H1 (cell line): ENCODE measurements at regions not wholly inside any gene's neighbourhood (a gene's known extent, or its start where the extent isn't known, plus 50 kb on each side); places are given as distances from the start of the nearest gene placed in this dataset.

ENCODE experiments used
- CTCF ChIA-PET: fragments of 300-600 bp; sonication (Branson Sonifier 250); formaldehyde crosslinking; loops from one replicate; lab custom pipeline; 2021; ENCODE audit not compliant: partially characterized antibody; lab: Charles Lee
- POLR2A ChIA-PET: fragments of 300-600 bp; sonication (Branson Sonifier 250); formaldehyde crosslinking; loops from one replicate; lab custom pipeline; 2021; ENCODE audit warnings: inconsistent platforms; ENCODE audit not compliant: partially characterized antibody; lab: Charles Lee
- DNase-seq, 2 experiments: peaks; one replicate each; pipeline versions ENCODE4 v3.0.0 to v3.0.0-alpha.2; 2010 to 2022; ENCODE audit warnings: low spot score in 2 of 2, low read depth in 1 of 2, mixed read lengths in 1 of 2
- FAIRE-seq: peaks from 2 replicates; lab custom pipeline; 2011; peaks lifted over from hg19 to GRCh38; lab: Jason Lieb, UNC
- H2AFZ ChIP-seq: 2 replicates; pipeline ENCODE4 v1.8.1; 2012; ENCODE audit warnings: low read length, inconsistent platforms
- H2AK5ac ChIP-seq: 2 replicates; pipeline ENCODE4 v1.6.1; 2013; ENCODE audit warnings: low read depth, low read length
- H2BK120ac ChIP-seq: replicated peaks from 2 replicates; pipeline ENCODE3; 2013; ENCODE audit warnings: low read depth, low read length, inconsistent platforms
- H2BK12ac ChIP-seq: 2 replicates; pipeline ENCODE4 v1.6.1; 2013; ENCODE audit warnings: low read depth, low read length
- H2BK15ac ChIP-seq: 2 replicates; pipeline ENCODE4 v1.6.1; 2013; ENCODE audit warnings: low read length
- H2BK20ac ChIP-seq: 2 replicates; pipeline ENCODE4 v1.6.1; 2013; ENCODE audit warnings: low read length
- H2BK5ac ChIP-seq: 2 replicates; pipeline ENCODE4 v1.6.1; 2013; ENCODE audit warnings: low read depth, low read length
- H3K14ac ChIP-seq: 2 replicates; pipeline ENCODE4 v1.6.1; 2013; ENCODE audit warnings: inconsistent platforms; ENCODE audit not compliant: insufficient read length
- H3K18ac ChIP-seq: 2 replicates; pipeline ENCODE4 v1.6.1; 2013; ENCODE audit warnings: low read length; ENCODE audit errors: extremely low read depth
- H3K23ac ChIP-seq: 2 replicates; pipeline ENCODE4 v1.6.1; 2013; ENCODE audit warnings: inconsistent platforms; ENCODE audit not compliant: insufficient read length
- H3K23me2 ChIP-seq: 2 replicates; pipeline ENCODE4 v1.6.1; 2013; ENCODE audit warnings: low read depth, low read length
- H3K27ac ChIP-seq: 2 replicates; pipeline ENCODE4 v1.6.1; 2011; ENCODE audit warnings: low read depth, low read length, inconsistent platforms
- H3K27me3 ChIP-seq, 4 experiments: replicated peaks in 1 of 4; 1 replicate in 1 of 4; 2 replicates in 3 of 4; pipeline versions ENCODE4 v1.6.1 to v1.8.1; 2011 to 2013; ENCODE audit warnings: low read length in 3 of 4, mild to moderate bottlenecking in 3 of 4, inconsistent platforms in 2 of 4, mixed read lengths in 2 of 4, moderate library complexity in 1 of 4; ENCODE audit not compliant: control insufficient read depth in 3 of 4, insufficient read depth in 3 of 4; ENCODE audit errors: extremely low read depth in 1 of 4
- H3K36me3 ChIP-seq, 4 experiments: 2 replicates each; pipeline versions ENCODE4 v1.6.1 to v1.8.1; 2011 to 2013; ENCODE audit warnings: mild to moderate bottlenecking in 4 of 4, low read length in 3 of 4, moderate library complexity in 2 of 4, control low read depth in 1 of 4, inconsistent platforms in 1 of 4; ENCODE audit not compliant: insufficient read depth in 4 of 4, control insufficient read depth in 2 of 4
- H3K4ac ChIP-seq: replicated peaks from 2 replicates; pipeline ENCODE3; 2013; ENCODE audit warnings: low read length, low read depth, mixed read lengths, inconsistent platforms; ENCODE audit not compliant: insufficient read length
- H3K4me1 ChIP-seq, 4 experiments: replicated peaks in 1 of 4; 1 replicate in 1 of 4; 2 replicates in 3 of 4; pipeline versions ENCODE4 v1.6.1 to v1.8.1; 2011 to 2013; ENCODE audit warnings: low read length in 3 of 4, inconsistent platforms in 2 of 4, mixed read lengths in 1 of 4; ENCODE audit not compliant: insufficient read depth in 4 of 4, control insufficient read depth in 3 of 4
- H3K4me2 ChIP-seq, 2 experiments: 2 replicates each; pipeline versions ENCODE4 v1.6.1 to v1.8.1; 2011 to 2013; ENCODE audit warnings: low read depth in 2 of 2, low read length in 2 of 2, control low read depth in 1 of 2, inconsistent platforms in 1 of 2, mild to moderate bottlenecking in 1 of 2; ENCODE audit not compliant: insufficient read depth in 1 of 2
- H3K4me3 ChIP-seq, 4 experiments: fragments of 200-600, 300-600 bp in 1 of 4; sonication (generic), shearing (Covaris generic), sonication (Bioruptor Twin) in 1 of 4; 2 replicates each; pipeline versions ENCODE4 v1.5.1 to v1.8.1; 2011 to 2016; ENCODE audit warnings: low read length in 4 of 4, low read depth in 3 of 4, control low read depth in 2 of 4, inconsistent platforms in 2 of 4, mild to moderate bottlenecking in 2 of 4, mixed read lengths in 1 of 4, moderate library complexity in 1 of 4; ENCODE audit not compliant: insufficient read depth in 2 of 4; ENCODE audit errors: extremely low read depth in 1 of 4
- H3K56ac ChIP-seq: replicated peaks from 2 replicates; pipeline ENCODE3; 2013; ENCODE audit warnings: low read depth, mild to moderate bottlenecking, mixed read lengths, low read length, inconsistent platforms; ENCODE audit not compliant: insufficient read length
- H3K79me1 ChIP-seq: 2 replicates; pipeline ENCODE4 v1.6.1; 2013; ENCODE audit warnings: low read depth, low read length, control low read depth
- H3K79me2 ChIP-seq, 2 experiments: 2 replicates each; pipeline versions ENCODE4 v1.6.1 to v1.8.1; 2012 to 2013; ENCODE audit warnings: low read length in 2 of 2, mild to moderate bottlenecking in 2 of 2, inconsistent platforms in 1 of 2; ENCODE audit not compliant: insufficient read depth in 2 of 2, control insufficient read depth in 1 of 2
- H3K9ac ChIP-seq, 4 experiments: replicated peaks in 1 of 4; 1 replicate in 1 of 4; 2 replicates in 3 of 4; pipeline versions ENCODE4 v1.6.1 to v1.8.1; 2011 to 2013; ENCODE audit warnings: low read depth in 3 of 4, low read length in 3 of 4, control low read depth in 2 of 4, mild to moderate bottlenecking in 2 of 4, moderate library complexity in 2 of 4, inconsistent platforms in 1 of 4; ENCODE audit errors: extremely low read depth in 1 of 4
- H3K9me3 ChIP-seq, 2 experiments: 2 replicates each; pipeline versions ENCODE4 v1.6.1 to v1.8.1; 2012 to 2013; ENCODE audit warnings: mild to moderate bottlenecking in 2 of 2, moderate library complexity in 2 of 2, control low read depth in 1 of 2, inconsistent platforms in 1 of 2, low read depth in 1 of 2, low read length in 1 of 2, mixed read lengths in 1 of 2; ENCODE audit not compliant: insufficient read depth in 2 of 2
- H4K20me1 ChIP-seq, 2 experiments: replicated peaks in 1 of 2; 2 replicates each; pipeline versions ENCODE3 to v1.8.1; 2011 to 2013; ENCODE audit warnings: inconsistent platforms in 2 of 2, low read length in 2 of 2, mild to moderate bottlenecking in 1 of 2; ENCODE audit not compliant: insufficient read depth in 2 of 2, control insufficient read depth in 1 of 2
- H4K5ac ChIP-seq: 2 replicates; pipeline ENCODE4 v1.6.1; 2013; ENCODE audit warnings: low read length, low read depth, mixed read lengths, inconsistent platforms; ENCODE audit not compliant: insufficient read length
- H4K8ac ChIP-seq: 2 replicates; pipeline ENCODE4 v1.8.0; 2013; ENCODE audit warnings: mild to moderate bottlenecking, moderate library complexity, low read length, inconsistent platforms; ENCODE audit not compliant: insufficient read depth; ENCODE audit errors: extremely low read depth
- H4K91ac ChIP-seq: replicated peaks from 2 replicates; pipeline ENCODE3; 2013; ENCODE audit warnings: low read length, mixed read lengths, inconsistent platforms; ENCODE audit not compliant: insufficient read length
- EP300 ChIP-seq, 2 experiments: IDR thresholded peaks; 1 replicate in 1 of 2; 2 replicates in 1 of 2; pipeline ENCODE4 v1.6.1; 2011 to 2012; ENCODE audit warnings: low read depth in 2 of 2, low read length in 2 of 2, mild to moderate bottlenecking in 2 of 2, borderline replicate concordance in 1 of 2, inconsistent platforms in 1 of 2, moderate library complexity in 1 of 2
- HDAC2 ChIP-seq, 2 experiments: fragments of 300-600 bp in 1 of 2; sonication (generic) in 1 of 2; IDR thresholded peaks; 2 replicates each; pipeline ENCODE4 v1.6.1; 2011 to 2012; ENCODE audit warnings: low read depth in 2 of 2, low read length in 2 of 2, mild to moderate bottlenecking in 2 of 2, moderate library complexity in 2 of 2, borderline replicate concordance in 1 of 2, inconsistent platforms in 1 of 2
- POU5F1 ChIP-seq: IDR thresholded peaks from 2 replicates; pipeline ENCODE4 v1.6.1; 2011; ENCODE audit warnings: low read depth, mild to moderate bottlenecking, low read length, moderate library complexity
- RAD21 ChIP-seq, 2 experiments: IDR thresholded peaks in 1 of 2; conservative IDR thresholded peaks in 1 of 2; 2 replicates each; pipeline ENCODE4 v1.6.1; 2011; ENCODE audit warnings: low read depth in 2 of 2, low read length in 2 of 2, improper control_type of control experiment in 1 of 2, inconsistent platforms in 1 of 2, mild to moderate bottlenecking in 1 of 2, moderate library complexity in 1 of 2
- RFX5 ChIP-seq: IDR thresholded peaks from 2 replicates; pipeline ENCODE4 v1.6.1; 2011; ENCODE audit warnings: low read depth, low read length, improper control_type of control experiment, borderline replicate concordance
- TCF12 ChIP-seq: IDR thresholded peaks from 2 replicates; pipeline ENCODE4 v1.6.1; 2011; ENCODE audit warnings: low read depth, mild to moderate bottlenecking, low read length
- TEAD4 ChIP-seq: IDR thresholded peaks from 2 replicates; pipeline ENCODE4 v1.6.1; 2012; ENCODE audit warnings: low read depth, low read length, inconsistent platforms, mixed read lengths
- WGBS, 2 experiments: shearing (Covaris generic) in 1 of 2; methylation state at CpG; one replicate each; pipeline versions ENCODE4 v1.1.6 to v1.1.7; 2013 to 2015; ENCODE audit warnings: low lambda C conversion rate in 2 of 2, mixed read lengths in 2 of 2, inconsistent platforms in 1 of 2, low coverage in 1 of 2, missing lambda C conversion rate in 1 of 2; ENCODE audit not compliant: insufficient replicate concordance in 2 of 2, insufficient coverage in 1 of 2, insufficient read length in 1 of 2; ENCODE audit errors: extremely low coverage in 1 of 2, missing lambda C conversion rate in 1 of 2; 5-methylcytosine and 5-hydroxymethylcytosine counted together

GRCh38 chr3:86547692-86548091 is 443.3 kb downstream of the VGLL3 start:
- Histone ChIP-seq H3K18ac (no peak overlapping the region), H2BK120ac (no peak overlapping the region), H3K36me3 (no peaks in the 10 kb centered on the region; a peak in 2 of 8 replicates), H2BK15ac (no peak overlapping the region), H2BK5ac (0 out of 2 replicates have a peak overlapping the region, but pooled peaks have one; percentile 98), H3K9me3 (no peaks in the 10 kb centered on the region), H3K79me2 (no peaks in the 10 kb centered on the region), H3K23me2 (no peaks in the 10 kb centered on the region), H3K4ac (no peak overlapping the region), H4K8ac (no peak overlapping the region), H4K20me1 (no peaks in the 10 kb centered on the region), H3K79me1 (no peaks in the 10 kb centered on the region), H2AK5ac (no peak overlapping the region), H3K9ac (no peak overlapping the region), H3K4me3 (peak overlapping the region in 1 of 4 experiments; percentile 39; a peak in 1 of 8 replicates), H2BK12ac (no peak overlapping the region; the same call in 1 of the 2 replicates), H2BK20ac (peak overlapping the region; percentile 98; the same call in 1 of the 2 replicates), H2AFZ (no peak overlapping the region), H3K23ac (no peak overlapping the region), H3K27ac (peak overlapping the region; percentile 80; the same call in 1 of the 2 replicates), H4K91ac (no peak overlapping the region), H3K56ac (no peak overlapping the region), H3K4me1 (peaks cover 0 to 10% (median 6%) of the 10 kb centered on the region in 4 experiments; a peak in 3 of 7 replicates), H3K4me2 (peak overlapping the region; percentile 60 to 90), H3K27me3 (no peaks in the 10 kb centered on the region), H3K14ac (no peak overlapping the region), H4K5ac (peak overlapping the region; percentile 90)
- WGBS, 2 experiments: 7% methylated on average over 2 of the region's 2 CpGs; no CpG with 5 or more reads in 1 of the 2 experiments
- POLR2A ChIA-PET: interaction anchor here (0.6 to 0.7 kb wide), 2 partner anchors 11 to 541 kb away, joined by 3 read pairs; no protein-coding TSS in a partner anchor
- DNase-seq (peak in 1 of 2 experiments; percentile 49), FAIRE-seq (peak; percentile 84)
- CTCF ChIA-PET: interaction anchor here (0.7 kb wide), 1 partner anchor 373 kb away, joined by 3 read pairs; no protein-coding TSS in a partner anchor
- TF ChIP-seq TCF12: peak; percentile 97
- peak in 1 of 2 experiments; percentile 60; a peak in 1 of 4 replicates for TF ChIP-seq HDAC2 (IDR thresholded peaks at IDR 0.05; ENCODE audit: borderline replicate concordance in 1 of 2, low read depth in 2 of 2, low read length in 2 of 2)
- TF ChIP-seq RAD21 (IDR thresholded peaks at IDR 0.05 in 1 of 2, conservative IDR thresholded peaks at IDR 0.05 in 1 of 2; ENCODE audit: low read depth in 2 of 2, low read length in 2 of 2): peak in 1 of 2 experiments; percentile 20; a peak in 1 of 4 replicates
- peak in 1 of 2 experiments; percentile 69; a peak in 1 of 3 replicates for TF ChIP-seq EP300 (IDR thresholded peaks at IDR 0.05; ENCODE audit: borderline replicate concordance in 1 of 2, low read depth in 2 of 2, low read length in 2 of 2)
- TF ChIP-seq TEAD4: no peak
- no peak for TF ChIP-seq RFX5
- 0 out of 2 replicates have a peak, but pooled peaks have one; percentile 25 for TF ChIP-seq POU5F1
